ENCODE measurements at regions not wholly inside any gene's neighbourhood (a gene's known extent, or its start where the extent isn't known, plus 50 kb on each side); places are given as distances from the start of the nearest gene placed in this dataset.
"Not testable (repeated sequence)": the region's sequence is repeated elsewhere in the genome, so short reads cannot be mapped to it uniquely, and the experiment has no call there.

DNA sequence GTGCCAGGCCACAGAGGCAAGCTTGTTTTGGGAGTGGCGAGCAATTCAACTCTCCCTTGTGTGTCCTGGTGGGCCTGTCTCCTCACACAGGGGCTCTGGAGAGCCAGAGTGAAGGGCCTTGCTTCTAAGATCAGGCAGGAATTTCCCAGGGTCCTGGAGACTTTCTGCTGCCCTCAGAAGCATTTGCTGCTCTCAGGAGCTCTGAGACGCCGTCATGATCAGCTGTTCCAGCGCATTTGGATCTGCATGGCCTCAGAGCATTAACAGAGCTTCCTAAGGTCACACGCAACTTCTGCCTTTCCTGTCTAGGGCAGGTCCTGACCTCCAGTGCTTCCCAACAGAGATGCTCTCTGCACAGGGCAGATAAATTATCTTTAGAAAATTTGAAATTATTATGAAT, 52.2 kb upstream of the C10orf90 start:
- no peak for DNase-seq

DNA sequence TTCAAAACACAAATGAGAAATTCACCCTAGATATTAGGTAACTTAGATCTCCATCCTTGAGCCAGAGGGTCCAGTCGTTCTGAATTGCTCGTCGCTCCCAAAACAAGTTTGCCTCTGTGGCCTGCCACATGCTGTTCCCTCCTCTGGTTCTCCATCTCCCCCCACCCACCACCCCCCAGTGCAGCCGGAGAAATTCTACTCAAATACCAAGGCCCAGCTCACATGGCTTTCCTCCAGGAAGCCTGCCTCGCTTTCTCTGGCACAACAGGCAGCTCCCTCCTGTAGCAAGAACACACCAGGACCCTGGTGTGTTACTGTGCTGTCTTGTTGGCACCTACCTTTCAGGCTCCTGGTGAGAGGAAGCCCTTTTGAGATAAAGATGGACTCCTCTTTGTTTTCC, 52.7 kb upstream of the C10orf90 start:
- DNase-seq: no peak

DNA sequence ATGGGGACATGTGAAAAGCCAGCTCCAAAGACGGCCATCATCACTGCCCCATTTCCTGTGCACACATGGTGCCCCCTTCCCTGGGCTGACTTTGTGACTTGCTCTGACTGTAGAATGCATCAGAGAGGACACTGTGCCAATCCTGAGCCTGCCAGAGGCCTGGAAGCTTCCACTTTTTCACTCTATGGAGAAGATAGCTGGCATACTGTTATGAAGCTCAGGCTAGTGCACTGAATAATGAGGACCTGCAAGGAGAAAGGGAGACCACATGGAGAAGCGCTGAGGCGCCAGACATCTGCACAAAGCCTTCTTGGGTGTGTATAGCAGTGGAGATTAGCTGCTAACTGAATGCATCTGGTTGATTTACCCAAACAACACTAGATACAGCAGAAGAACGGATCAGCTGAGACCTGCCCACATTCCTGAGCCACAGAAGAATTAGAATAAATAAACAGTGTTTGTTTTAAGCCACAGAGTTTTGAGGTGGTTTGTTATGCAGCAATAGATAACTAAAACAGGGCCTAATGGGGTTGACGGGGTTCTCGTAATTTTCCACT, 58.9 kb upstream of the C10orf90 start:
- no peak for DNase-seq

- no peak for DNase-seq
Observed at GRCh38 chr10:126730856-126731609, 60.5 kb upstream of the C10orf90 start.

DNA sequence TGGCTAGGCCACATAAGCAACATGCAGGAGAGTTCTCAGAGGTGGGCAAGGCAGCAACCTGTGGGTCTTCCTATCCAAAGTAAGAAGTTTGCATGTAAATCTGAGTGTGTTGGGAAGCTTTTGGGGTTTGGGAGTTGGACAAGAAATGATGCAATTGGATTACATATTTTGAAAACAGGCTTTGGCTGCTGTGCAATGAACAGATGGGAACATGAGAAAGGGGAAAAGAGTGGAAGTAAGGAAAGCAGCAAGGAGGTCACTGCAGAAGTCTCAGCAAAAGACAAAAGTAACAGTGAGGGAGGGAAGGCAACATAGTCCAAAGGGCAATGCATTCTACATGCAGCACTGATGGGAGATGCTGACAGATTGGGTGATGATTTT, 61.1 kb upstream of the C10orf90 start:
- DNase-seq: no peak

DNA sequence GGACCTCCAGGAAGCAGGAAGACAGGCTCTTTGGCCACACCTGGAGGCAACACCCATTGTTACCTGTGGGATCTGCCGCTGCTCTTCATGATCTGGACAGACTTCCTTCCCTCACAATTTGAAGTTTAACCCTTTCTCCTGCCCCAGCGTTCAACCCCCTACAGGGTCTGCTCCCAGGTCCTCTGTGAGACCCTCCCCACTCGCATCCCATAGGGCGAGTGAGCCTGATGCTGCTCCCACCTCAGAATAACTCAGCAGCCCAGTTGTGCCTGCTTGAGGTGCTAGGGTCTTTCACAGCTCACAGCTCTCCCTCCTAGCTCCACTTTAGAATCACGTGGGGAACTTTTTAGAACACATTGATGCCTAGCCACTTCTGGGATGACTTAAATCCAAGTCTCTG, 61.8 kb upstream of the C10orf90 start:
- no peak for DNase-seq

DNA sequence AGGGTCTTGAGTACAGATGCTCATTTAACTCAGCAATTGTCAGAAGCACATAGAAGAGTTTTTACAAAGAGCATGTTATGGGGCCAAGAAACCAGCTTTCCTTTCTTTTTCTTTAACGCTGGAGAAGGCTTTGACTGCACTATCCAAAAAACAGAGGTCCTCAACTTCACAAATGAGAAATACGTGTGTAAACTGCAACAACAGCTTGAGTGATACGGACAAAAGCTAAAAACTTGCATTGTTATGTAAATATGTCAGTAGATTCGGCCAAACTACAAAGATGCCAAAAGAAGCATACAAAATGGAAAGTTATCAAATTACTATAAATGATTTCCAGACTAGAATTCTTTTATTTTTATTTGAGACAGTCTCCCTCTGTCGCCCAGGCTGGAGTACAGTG, 62.4 kb upstream of the C10orf90 start:
- no peak for DNase-seq

- DNase-seq: no peak
Observed at GRCh38 chr10:126734015-126734414, 63.5 kb upstream of the C10orf90 start.

DNA sequence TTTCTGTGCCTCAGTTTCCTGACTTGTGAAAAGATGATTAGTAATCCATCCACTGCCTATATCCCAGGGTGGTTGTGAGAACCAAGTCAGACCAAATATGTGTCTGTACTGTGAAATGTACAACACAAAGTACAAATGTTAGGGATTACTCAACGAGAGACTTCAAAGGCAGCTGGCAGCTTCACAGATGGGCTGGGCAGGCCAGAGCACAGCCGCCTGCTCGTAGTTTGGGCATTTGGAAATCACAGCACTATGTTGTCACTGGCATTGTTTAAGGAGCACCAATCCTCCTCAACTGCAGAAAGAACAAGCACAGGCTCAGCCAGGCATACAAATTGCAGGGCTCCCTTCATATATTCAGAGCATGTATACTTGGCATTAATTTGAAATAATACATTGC, 64.5 kb upstream of the C10orf90 start:
- peak in 1 of 2 experiments; percentile 2 for DNase-seq

GRCh38 chr10:126736142-126736541, 65.6 kb upstream of the C10orf90 start:
- no peak for DNase-seq

GRCh38 chr10:126736727-126737126, 66.2 kb upstream of the C10orf90 start:
- DNase-seq: no peak

- peak in 1 of 2 experiments; percentile 19 for DNase-seq
Observed at GRCh38 chr10:126738001-126738400, 67.5 kb upstream of the C10orf90 start.

DNA sequence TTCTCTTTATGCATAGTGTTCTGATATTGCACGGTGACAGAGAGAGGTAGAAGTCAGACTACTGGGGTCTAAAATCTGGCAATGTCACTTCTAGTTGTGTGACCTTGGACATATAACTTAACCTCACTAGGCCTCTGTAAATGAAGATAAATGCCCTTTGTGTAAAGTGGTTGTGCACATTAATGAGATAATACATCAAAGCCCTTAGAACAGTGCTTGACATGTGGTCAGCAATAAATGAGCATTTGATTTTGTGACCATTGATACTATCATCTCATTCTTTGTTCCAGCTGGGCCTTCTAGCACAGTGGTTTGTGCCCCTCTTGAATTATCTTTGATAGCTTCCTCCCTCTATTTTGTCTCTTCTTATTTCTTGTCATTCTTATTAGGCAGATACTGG, 74.1 kb upstream of the C10orf90 start:
- DNase-seq: no peak

GRCh38 chr10:126749015-126749655, 78.6 kb upstream of the C10orf90 start:
- peak; percentile 33 to 70 for DNase-seq

GRCh38 chr10:126754966-126755365, 84.5 kb upstream of the C10orf90 start:
- no peak for DNase-seq

DNA sequence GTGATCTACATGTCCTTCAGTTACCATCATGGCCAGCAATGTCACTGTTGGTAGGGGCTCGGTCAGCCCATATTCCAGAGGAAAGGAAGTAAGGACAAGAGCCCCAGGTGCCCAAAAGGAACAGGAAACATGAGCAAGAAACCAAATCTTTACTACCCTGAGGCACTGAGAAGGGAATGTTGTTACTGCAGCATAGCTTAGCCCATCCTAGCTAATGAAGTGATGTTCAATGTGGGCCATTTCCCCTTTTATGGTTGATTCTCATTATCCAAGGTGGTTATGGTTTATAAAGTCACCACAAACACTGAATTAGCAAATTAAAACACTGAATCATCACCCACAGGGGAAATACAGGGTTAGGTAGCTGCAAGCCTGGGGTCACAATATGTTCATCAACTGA, 88.4 kb upstream of the C10orf90 start:
- no peak for DNase-seq

DNA sequence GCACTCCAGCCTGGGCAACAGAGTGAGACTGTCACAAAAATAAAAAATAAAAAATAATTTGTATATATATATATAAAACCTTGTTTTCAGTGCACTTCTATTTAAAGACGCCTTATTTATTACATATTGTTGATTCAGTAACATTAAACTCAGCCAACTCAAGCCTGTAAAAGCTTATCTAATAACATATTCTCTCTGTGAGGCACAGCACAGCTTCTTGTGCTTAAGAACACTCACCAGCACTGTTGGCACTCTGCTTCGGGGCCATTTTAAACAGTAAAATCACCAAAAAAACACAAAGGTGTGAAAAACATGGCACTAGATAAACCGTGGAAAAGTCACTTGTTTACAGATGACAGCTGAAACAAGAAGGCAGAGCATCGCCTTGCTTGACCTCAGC, 89.0 kb upstream of the C10orf90 start:
- no peak for DNase-seq

DNA sequence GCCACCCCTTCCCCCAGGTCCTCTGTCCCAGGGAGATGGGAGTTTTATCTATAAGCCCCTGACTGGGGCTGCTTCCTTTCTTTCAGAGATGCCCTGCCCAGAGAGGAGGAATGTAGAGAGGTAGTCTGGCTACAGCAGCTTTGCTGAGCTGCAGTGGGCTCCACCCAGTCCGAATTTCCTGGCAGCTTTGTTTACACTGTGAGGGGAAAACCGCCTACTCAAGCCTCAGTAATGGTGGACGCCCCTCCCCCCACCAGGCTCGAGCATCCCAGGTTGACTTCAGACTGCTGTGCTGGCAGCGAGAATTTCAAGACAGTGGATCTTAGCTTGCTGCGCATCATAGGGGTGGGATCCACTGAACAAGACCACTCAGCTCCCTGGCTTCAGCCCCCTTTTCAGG, 96.2 kb upstream of the C10orf90 start:
- DNase-seq: not testable (repeated sequence)

- DNase-seq: peak; percentile 2 to 74
Observed at GRCh38 chr10:126770809-126771208, 100.3 kb upstream of the C10orf90 start.

GRCh38 chr10:126776168-126776567, 105.7 kb upstream of the C10orf90 start:
- DNase-seq: no peak

- no peak for DNase-seq
Observed at GRCh38 chr10:126777714-126778113, 107.2 kb upstream of the C10orf90 start.

GRCh38 chr10:126781450-126782216, 111.1 kb upstream of the C10orf90 start:
- DNase-seq: no peak

- no peak for DNase-seq
Observed at GRCh38 chr10:126783806-126784557, 113.5 kb upstream of the C10orf90 start.

All from NCI-H524 (cell line).